Left renal pelvis (tissue), 4 donors: ENCODE measurements at regions not wholly inside any gene's neighbourhood (a gene's known extent, or its start where the extent isn't known, plus 50 kb on each side); places are given as distances from the start of the nearest gene placed in this dataset.
"Not testable (repeated sequence)": the region's sequence is repeated elsewhere in the genome, so short reads cannot be mapped to it uniquely, and the experiment has no call there.

ENCODE experiments used
- DNase-seq, 4 donors: peaks; one replicate each; pipeline ENCODE4 v3.0.0-alpha.2; 2013; ENCODE audit warnings: low read depth in 4 of 4, low spot score in 3 of 4

DNA sequence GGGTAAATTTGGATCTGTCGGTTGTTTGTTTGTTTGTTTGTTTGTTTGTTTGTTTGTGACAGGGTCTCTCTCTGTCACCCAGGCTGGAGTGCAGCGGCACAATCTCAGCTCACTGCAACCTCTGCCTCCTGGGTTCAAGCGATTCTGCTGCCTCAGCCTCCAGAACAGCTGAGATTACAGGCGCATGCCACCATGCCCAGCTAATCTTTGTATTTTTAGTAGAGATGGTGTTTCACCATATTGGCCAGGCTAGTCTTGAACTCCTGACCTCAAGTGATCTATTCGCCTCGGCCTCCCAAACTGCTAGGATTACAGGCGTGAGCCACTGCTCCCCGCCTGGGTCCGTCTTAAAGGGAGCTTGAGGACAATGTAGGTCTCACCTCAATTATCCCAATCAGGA lies 95.3 kb upstream of the NAA20 start:
- DNase-seq = not testable (repeated sequence)

DNA sequence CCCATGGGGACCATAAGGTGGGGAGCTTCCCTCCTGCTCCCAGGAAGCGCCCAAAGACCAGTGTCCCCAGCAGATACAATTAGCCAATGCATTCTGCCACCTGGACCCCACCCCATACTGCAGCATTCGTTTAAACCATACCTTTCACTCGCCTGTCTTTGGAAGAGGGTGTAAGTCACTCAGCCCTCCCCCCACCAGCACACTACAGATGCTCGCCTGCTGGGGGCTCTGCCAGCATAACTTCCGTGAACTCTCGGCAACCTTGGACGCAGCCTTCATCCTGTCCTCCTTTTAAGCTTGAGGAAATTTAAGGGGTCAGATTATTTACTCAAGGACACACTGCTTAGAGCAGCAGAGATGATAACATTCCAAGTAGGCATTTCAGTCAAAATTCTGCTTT lies 94.4 kb upstream of the NAA20 start:
- no peak for DNase-seq

DNA sequence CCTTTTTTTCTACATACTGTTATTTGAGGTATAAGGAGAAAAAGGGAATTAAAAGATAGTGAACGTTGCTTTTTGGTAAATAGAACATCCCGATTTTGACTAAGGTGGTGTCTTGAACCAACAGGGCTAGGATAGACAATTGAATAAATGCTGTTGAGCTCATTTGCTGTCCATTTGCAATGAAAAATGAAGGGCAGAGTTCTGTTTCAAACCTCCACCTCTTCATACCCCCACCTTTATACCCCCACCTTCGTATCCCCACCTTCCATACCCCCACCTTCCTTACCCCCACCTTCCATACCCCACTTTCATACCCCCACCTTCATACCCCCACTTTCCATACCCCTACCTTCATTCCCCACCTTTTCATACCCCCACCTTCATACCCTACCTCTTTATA lies 93.4 kb upstream of the NAA20 start:
- no peak for DNase-seq

DNA sequence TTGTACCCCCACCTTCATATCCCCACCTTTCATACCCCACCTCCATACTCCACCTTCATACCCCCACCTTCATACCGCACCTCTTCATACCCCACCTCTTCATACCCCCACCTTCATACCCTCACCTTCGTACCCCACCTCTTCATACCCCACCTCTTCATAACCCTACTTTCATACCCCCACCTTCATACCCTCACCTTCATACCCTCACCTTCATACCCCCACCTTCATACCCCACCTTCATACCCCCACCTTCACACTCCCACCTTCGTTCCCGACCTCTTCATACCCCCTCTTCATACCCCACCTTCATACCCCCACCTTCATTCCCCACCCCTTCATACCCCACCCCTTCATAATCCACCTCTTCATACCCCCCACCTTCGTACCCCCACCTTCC lies 92.9 kb upstream of the NAA20 start:
- no peak for DNase-seq

- no peak for DNase-seq
Observed at GRCh38 chr20:19926591-19926990, 90.6 kb upstream of the NAA20 start.

DNA sequence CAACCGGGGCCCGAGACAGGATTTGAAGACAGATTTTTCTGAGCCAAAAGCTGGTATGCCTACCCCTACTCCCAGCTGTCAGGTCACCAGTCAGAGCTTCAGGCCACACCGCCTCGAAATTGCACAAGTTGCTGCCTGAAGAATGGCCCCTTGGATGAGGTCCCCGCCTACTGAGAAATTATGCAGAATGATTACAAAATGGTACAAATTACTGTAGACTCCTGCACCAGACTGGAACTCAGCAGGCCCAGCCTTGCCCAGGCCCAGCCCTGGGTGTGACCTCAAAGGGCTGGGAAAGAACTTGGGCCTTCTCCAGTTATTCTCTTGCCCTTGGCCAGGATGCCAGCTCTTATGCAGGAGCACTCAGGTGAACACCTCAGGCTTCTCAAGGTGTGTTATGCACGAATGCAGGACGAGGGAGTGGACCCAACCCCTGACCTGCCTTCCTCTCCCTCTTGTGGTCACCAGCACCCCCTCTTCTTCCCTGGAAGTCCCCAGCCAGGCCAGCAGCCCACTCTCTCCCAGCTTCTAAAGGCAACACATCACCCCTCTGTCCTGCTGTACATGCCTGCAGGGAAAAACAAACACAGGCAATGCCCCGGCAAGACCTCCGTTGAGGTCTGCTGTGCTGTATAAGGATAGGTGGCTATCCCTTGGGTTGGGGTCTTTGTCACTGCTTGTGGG lies 88.7 kb upstream of the NAA20 start:
- no peak for DNase-seq

DNA sequence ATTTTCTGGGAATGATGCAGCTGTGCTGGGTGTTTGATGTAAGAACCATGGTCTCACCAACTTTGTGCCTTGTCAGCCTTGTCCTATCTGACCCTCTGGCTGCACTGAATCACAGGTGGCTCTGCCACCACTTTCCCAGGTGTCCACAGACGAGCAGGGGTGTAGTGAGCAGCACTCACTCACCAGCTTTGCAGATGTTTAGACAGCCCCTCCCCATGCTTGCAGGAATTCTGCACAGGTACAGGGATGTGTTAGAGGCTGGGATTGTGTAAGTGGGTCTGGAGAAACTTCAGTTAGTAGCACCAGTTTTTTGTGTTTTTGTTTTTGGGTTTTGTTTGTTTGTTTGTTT lies 88.2 kb upstream of the NAA20 start:
- no peak for DNase-seq

- DNase-seq = no peak
Observed at GRCh38 chr20:19929481-19930145, 87.5 kb upstream of the NAA20 start.

DNA sequence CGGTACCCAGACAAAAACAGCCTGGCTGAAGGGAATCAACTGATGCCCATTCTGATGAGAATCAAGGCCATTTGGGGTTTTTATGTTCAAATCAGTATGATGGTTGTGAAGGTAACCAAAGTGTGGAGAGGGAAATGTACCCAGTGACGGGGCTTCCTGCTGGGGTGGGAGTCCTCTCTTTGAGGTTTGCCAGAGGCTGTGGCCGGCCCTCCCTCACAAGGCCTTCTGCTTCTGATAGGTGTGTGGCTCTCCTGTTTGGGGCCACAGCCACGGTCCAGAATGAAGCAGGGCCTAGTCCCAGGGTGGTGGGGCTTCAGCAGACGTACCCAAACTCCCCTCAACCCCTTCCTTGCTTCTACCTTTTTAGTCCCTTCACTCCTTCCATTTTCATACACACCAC lies 86.7 kb upstream of the NAA20 start:
- DNase-seq = no peak

- peak in 2 of 4 donors; percentile 27 to 30 for DNase-seq
Observed at GRCh38 chr20:19932170-19932667, 84.9 kb upstream of the NAA20 start.

DNA sequence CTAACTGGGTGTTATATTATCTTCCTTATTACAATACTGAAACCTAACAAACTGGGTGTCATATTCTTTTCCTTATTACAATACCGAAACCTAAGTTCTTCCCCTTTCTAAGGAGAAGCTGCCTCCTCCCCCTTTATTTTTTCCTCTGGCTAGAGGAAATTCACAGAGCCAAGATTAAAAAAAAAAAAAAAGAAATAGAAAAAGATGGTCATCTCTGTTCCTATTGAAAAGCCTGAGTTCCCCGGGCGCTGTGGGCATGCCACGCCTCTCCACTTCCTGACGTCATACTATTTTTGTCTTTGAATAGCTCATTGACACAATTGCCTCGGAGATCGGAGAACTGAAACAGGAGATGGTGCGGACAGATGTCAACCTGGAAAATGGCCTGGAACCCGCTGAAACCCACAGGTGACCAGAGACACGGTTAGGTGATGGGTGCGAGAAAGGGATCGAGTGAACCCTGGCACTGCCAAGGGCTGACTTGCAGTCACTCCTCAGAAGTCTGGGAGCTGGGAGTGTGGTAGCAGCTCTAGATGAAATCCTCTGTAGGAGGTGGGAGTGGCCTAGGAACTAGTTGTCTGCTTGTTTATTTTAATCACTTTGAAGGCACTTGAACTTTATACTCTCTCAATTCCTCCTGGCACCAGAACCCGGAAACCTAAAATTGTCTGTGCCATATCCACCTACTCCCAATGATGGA lies 82.2 kb upstream of the NAA20 start:
- DNase-seq = no peak

DNA sequence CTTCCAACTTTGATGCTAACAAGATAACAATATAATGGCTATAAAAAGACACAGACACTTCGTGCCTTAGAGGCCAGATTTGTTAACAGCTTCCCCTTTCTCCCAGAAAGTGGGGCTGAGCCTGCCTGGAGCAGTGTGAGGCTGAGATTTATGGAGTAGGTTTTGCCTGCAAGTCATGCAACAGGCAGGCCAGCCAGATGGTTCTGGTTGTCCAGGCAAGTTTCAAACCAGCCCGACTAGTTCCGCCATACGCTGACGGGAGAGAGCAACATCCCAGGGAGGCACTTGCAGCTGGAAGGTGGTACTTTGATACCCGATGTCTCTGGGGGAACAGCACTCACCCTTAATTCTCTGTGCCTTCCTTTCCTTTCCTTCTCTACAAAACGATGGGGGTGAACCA lies 81.3 kb upstream of the NAA20 start:
- DNase-seq = peak in 2 of 4 donors; percentile 24 to 33

DNA sequence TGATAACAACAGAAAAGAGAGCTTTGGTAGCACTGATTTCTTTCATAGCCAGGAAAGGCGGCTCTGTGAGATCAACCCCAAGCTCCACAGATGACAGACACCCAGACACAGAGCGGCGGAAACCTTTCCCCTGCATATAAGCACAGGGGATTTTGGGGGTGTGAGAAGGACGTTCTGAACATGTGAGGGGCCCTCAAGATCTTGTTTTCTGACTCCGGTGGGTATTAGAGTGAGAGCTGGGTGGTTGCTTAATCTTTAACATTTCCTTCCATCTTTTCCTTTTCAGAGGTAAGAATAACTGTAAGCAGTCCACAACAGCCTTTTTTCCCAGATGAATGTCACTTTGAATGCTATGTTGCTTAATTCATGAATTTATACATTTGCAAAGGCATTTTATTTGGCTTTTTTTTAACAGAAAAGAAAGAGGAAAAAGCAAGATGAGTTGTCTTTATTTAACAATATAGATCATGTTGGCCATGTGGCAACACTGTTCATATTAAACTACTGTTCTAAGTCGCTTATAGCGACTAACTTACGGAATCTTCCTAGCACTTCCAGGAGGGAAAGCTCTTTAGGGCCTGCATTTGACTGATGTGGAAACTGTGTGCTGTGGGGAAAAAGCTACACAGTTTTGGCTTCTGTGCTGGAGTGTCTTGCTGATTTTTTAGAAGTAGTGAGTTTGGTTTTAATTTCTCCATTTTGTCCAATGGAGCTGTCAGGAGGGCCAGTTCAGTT lies 80.5 kb upstream of the NAA20 start:
- no peak for DNase-seq

GRCh38 chr20:19937218-19937617 lies 79.9 kb upstream of the NAA20 start:
- no peak for DNase-seq

- DNase-seq = no peak
Observed at GRCh38 chr20:19937651-19938420, 79.3 kb upstream of the NAA20 start.

DNA sequence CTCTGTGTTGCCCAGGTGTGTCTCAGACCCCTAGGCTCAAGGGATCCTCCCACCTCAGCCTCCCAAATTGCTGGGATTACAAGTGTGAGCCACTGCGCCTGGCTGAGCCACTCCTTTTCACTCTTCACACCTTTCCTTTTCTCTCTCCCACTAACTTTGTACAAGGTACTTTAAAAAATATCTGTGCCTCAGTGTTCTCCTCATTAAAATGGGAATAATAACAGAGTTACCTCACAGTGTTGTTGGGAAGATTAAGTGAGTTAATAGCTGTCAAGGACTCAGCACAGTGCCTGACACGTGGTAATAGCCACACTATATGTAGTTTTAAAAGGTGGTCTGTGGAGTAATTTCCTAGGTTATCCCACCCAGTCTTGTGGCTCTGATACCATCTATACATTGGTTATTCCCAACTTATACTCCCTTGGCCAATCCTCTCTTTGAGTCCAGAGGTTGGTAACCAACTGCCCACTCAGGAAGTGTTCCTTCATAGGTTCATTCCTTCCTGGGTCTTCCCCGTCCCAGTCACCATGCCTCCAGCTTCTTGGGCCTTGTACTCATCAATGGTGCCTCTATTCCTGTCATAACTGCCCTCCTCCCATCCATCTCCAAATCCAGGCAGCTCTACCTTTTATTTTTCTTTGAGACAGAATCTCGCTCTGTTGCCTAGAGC lies 78.6 kb upstream of the NAA20 start:
- DNase-seq = no peak

- DNase-seq = no peak
Observed at GRCh38 chr20:19940988-19941460, 76.1 kb upstream of the NAA20 start.

- DNase-seq = no peak
Observed at GRCh38 chr20:19942611-19943010, 74.6 kb upstream of the NAA20 start.

GRCh38 chr20:19943061-19943521 lies 74.1 kb upstream of the NAA20 start:
- no peak for DNase-seq
